Neural cell (in vitro differentiated cells): ENCODE measurements at regions not wholly inside any gene's neighbourhood (a gene's known extent, or its start where the extent isn't known, plus 50 kb on each side); places are given as distances from the start of the nearest gene placed in this dataset.

Experiments used
- MXI1 ChIP-seq: fragments of 450-650 bp; conservative IDR thresholded peaks from 2 replicates; pipeline ENCODE4 v1.6.1; 2014; ENCODE audit warnings: antibody characterized with exemption, mild to moderate bottlenecking; ENCODE audit not compliant: poor library complexity, severe bottlenecking
- TAF1 ChIP-seq: IDR thresholded peaks from 2 replicates; pipeline ENCODE4 v1.6.1; 2012; ENCODE audit warnings: low read depth
- TF ChIP-seq, protein P1 (sequence below): fragments of 450-650 bp; IDR thresholded peaks from 2 replicates; pipeline ENCODE4 v1.5.1; 2014; ENCODE audit warnings: antibody characterized with exemption, mild to moderate bottlenecking, moderate library complexity; ENCODE audit not compliant: poor library complexity, severe bottlenecking

DNA sequence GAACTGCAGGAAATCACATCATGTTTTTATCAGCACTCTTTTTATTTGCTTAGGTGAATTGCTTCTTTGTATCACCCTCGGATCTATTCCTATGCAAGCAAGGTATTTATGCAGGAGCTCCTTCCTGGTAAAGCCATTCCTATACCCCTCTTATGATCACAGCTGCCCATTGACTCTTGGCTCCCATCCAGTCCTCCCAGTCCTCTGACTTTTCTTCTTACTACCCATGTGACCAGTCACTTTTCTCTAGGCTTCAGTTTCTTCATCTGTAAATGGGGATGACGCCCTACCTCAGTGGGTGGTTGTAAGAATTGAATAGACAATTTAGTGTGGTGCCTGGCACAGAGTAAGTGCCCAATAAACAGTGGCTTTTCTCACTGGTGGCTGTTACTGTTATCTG is 144.9 kb downstream of the FHIP1A start:
- TF ChIP-seq MXI1: no peak
- TF ChIP-seq, protein P1, sequence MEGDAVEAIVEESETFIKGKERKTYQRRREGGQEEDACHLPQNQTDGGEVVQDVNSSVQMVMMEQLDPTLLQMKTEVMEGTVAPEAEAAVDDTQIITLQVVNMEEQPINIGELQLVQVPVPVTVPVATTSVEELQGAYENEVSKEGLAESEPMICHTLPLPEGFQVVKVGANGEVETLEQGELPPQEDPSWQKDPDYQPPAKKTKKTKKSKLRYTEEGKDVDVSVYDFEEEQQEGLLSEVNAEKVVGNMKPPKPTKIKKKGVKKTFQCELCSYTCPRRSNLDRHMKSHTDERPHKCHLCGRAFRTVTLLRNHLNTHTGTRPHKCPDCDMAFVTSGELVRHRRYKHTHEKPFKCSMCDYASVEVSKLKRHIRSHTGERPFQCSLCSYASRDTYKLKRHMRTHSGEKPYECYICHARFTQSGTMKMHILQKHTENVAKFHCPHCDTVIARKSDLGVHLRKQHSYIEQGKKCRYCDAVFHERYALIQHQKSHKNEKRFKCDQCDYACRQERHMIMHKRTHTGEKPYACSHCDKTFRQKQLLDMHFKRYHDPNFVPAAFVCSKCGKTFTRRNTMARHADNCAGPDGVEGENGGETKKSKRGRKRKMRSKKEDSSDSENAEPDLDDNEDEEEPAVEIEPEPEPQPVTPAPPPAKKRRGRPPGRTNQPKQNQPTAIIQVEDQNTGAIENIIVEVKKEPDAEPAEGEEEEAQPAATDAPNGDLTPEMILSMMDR: no peak
- TF ChIP-seq TAF1: no peak
